ENCODE measurements at regions not wholly inside any gene's neighbourhood (a gene's known extent, or its start where the extent isn't known, plus 50 kb on each side); places are given as distances from the start of the nearest gene placed in this dataset.

DNA sequence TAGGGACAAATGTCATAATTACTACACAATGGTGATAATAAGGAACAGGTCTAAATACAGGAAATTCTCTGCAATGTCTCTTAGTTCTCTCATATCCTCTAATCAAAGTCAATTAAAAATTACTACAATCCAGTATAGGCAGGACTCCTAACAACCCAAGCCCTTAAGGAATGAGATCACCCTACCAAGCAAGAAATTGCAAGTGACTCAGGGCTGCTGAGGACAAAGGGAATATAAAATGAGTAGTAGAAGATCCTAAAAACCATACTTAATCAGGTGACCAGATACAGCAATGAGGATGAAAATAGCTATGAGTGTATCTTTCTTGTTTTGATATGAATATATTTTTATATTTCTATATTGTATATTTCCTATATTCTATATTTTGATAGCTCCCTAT is 250.0 kb upstream of the DCC start:
- TF ChIP-seq CTCF (IDR thresholded peaks at IDR 0.05; ENCODE audit: low read depth, low read length, poor library complexity, severe bottlenecking) (no peak), EZH2phosphoT487 (IDR thresholded peaks at IDR 0.05; ENCODE audit: borderline replicate concordance, low read length) (no peak)

All from DOHH2 (cell line).